ENCODE measurements at regions not wholly inside any gene's neighbourhood (a gene's known extent, or its start where the extent isn't known, plus 50 kb on each side); places are given as distances from the start of the nearest gene placed in this dataset.

- intact Hi-C loops (cut with micrococcal nuclease) (no loop called here), dilution Hi-C loops (cut with HindIII; ENCODE audit: low sequenced_read_pairs, unreplicated experiment) (no loop called here), in situ Hi-C loops (cut with MboI; ENCODE audit: low sequenced_read_pairs) (no loop called here)
- DNase-seq (no peak), ATAC-seq (ENCODE audit: low read depth) (no peak)
- BruUV-seq (replicated peaks), result no TSS peak
- no peak overlapping the region for H2AK9ac ChIP-seq (replicated peaks; ENCODE audit: low read depth, low read length, poor library complexity)
- H3K9me1 ChIP-seq (ENCODE audit: insufficient read depth, low read length), result no peaks in the 10 kb centered on the region
- no peak overlapping the region for H3K4me3 ChIP-seq (ENCODE audit: insufficient read depth, low read depth, low read length)
- H4K91ac ChIP-seq (ENCODE audit: insufficient read depth, low read depth, low read length), result no peak overlapping the region
- no peaks in the 10 kb centered on the region for H4K20me1 ChIP-seq (ENCODE audit: insufficient read depth, low read length)
- no peak overlapping the region for H3K18ac ChIP-seq (ENCODE audit: low read depth, low read length)
- H3K27me3 ChIP-seq (ENCODE audit: control insufficient read depth, insufficient read depth, low read length), result no peaks in the 10 kb centered on the region
- H2AFZ ChIP-seq (replicated peaks; ENCODE audit: low read length, poor library complexity), result no peak overlapping the region
- H3K4me1 ChIP-seq (ENCODE audit: control insufficient read depth, insufficient read depth, low read length), result no peaks in the 10 kb centered on the region
- H3K9ac ChIP-seq (ENCODE audit: low read depth, low read length), result no peak overlapping the region
- no peak overlapping the region for H2AK5ac ChIP-seq (ENCODE audit: low read depth, low read length)
- no peak overlapping the region for H3K14ac ChIP-seq (replicated peaks; ENCODE audit: low read depth, low read length)
- CTCF ChIA-PET, result interaction anchor here (0.7 kb wide), 1 partner anchor 509 kb away, joined by 3 read pairs; no protein-coding TSS in a partner anchor
- POLR2A ChIA-PET (ENCODE audit: unreplicated experiment), result no interaction called here
- no peak overlapping the region for H2BK5ac ChIP-seq (ENCODE audit: low read depth, low read length, poor library complexity, severe bottlenecking)
- no peak overlapping the region for H3K56ac ChIP-seq (ENCODE audit: extremely low read depth, insufficient read depth, low read length)
- no peak overlapping the region for H2BK15ac ChIP-seq (ENCODE audit: low read depth, low read length)
- H2BK20ac ChIP-seq (ENCODE audit: low read depth, low read length), result no peak overlapping the region
- no peak overlapping the region for H4K5ac ChIP-seq (ENCODE audit: low read depth, low read length)
- H3K79me1 ChIP-seq (ENCODE audit: low read depth in 1 of 2, low read length in 2 of 2), result no peaks in the 10 kb centered on the region
- TF ChIP-seq SMC3 (IDR thresholded peaks at IDR 0.05; ENCODE audit: low read depth, low read length), result no peak
- TF ChIP-seq NFE2L2 (IDR thresholded peaks at IDR 0.05; ENCODE audit: low read depth, low read length), result no peak
- TF ChIP-seq MAZ (IDR thresholded peaks at IDR 0.05; ENCODE audit: borderline replicate concordance, low read depth, low read length), result no peak
- TF ChIP-seq BHLHE40 (IDR thresholded peaks at IDR 0.05; ENCODE audit: low read depth, low read length), result no peak
- TF ChIP-seq FOS (IDR thresholded peaks at IDR 0.05; ENCODE audit: low read depth, low read length), result no peak
- TF ChIP-seq, protein P1, sequence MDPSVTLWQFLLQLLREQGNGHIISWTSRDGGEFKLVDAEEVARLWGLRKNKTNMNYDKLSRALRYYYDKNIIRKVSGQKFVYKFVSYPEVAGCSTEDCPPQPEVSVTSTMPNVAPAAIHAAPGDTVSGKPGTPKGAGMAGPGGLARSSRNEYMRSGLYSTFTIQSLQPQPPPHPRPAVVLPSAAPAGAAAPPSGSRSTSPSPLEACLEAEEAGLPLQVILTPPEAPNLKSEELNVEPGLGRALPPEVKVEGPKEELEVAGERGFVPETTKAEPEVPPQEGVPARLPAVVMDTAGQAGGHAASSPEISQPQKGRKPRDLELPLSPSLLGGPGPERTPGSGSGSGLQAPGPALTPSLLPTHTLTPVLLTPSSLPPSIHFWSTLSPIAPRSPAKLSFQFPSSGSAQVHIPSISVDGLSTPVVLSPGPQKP (IDR thresholded peaks at IDR 0.05; ENCODE audit: borderline replicate concordance, low read depth, low read length), result no peak
- no peak for TF ChIP-seq MXI1 (IDR thresholded peaks at IDR 0.05; ENCODE audit: borderline replicate concordance, low read depth, low read length)
- TF ChIP-seq MAFK (IDR thresholded peaks at IDR 0.05; ENCODE audit: low read depth, low read length), result no peak
- no peak for TF ChIP-seq POLR2A (IDR thresholded peaks at IDR 0.05; ENCODE audit: low read depth, low read length)
- TF ChIP-seq CTCF (conservative IDR thresholded peaks at IDR 0.05; ENCODE audit: low read depth, low read length), result no peak
- TF ChIP-seq RCOR1 (IDR thresholded peaks at IDR 0.05; ENCODE audit: insufficient replicate concordance, low read length), result no peak
- no peak for TF ChIP-seq RFX5 (IDR thresholded peaks at IDR 0.05; ENCODE audit: low read depth, low read length)
- no peak for TF ChIP-seq CHD1 (IDR thresholded peaks at IDR 0.05; ENCODE audit: low read depth, low read length)
- TF ChIP-seq RAD21 (IDR thresholded peaks at IDR 0.05; ENCODE audit: low read length), result no peak
- TF ChIP-seq, protein P2, sequence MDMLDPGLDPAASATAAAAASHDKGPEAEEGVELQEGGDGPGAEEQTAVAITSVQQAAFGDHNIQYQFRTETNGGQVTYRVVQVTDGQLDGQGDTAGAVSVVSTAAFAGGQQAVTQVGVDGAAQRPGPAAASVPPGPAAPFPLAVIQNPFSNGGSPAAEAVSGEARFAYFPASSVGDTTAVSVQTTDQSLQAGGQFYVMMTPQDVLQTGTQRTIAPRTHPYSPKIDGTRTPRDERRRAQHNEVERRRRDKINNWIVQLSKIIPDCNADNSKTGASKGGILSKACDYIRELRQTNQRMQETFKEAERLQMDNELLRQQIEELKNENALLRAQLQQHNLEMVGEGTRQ (IDR thresholded peaks at IDR 0.05; ENCODE audit: low read depth, low read length), result no peak
- no CpG with 5 or more reads among the region's 1 CpG for WGBS, 2 experiments (ENCODE audit: extremely low coverage in 2 of 2, insufficient read length in 1 of 2)
- H3K36me3 ChIP-seq (ENCODE audit: control insufficient read depth, insufficient read depth, low read length), result no peaks in the 10 kb centered on the region
- no peak overlapping the region for H3K27ac ChIP-seq (ENCODE audit: insufficient read depth, low read length)
- no peak overlapping the region for H3K4ac ChIP-seq (ENCODE audit: low read depth, low read length)
- no peak overlapping the region for H3K4me2 ChIP-seq (ENCODE audit: low read depth, low read length)
- H3K23ac ChIP-seq (ENCODE audit: low read depth, low read length), result no peak overlapping the region
- no peak overlapping the region for H2BK120ac ChIP-seq (ENCODE audit: low read depth, low read length)
- no peak overlapping the region for H4K8ac ChIP-seq (ENCODE audit: low read depth in 2 of 2, low read length in 2 of 2)
- no peaks in the 10 kb centered on the region for H3K9me3 ChIP-seq (ENCODE audit: control insufficient read depth, insufficient read depth, low read length)
These were observed 83.3 kb upstream of the SLITRK3 start for GRCh38 chr3:165279471-165279870.
